Peyer's patch (tissue), 4 donors: ENCODE measurements at regions not wholly inside any gene's neighbourhood (a gene's known extent, or its start where the extent isn't known, plus 50 kb on each side); places are given as distances from the start of the nearest gene placed in this dataset.

Experiments used
- DNase-seq, 3 donors: peaks; one replicate each; pipeline ENCODE4 v3.0.0-alpha.2; 2017 to 2019
- H3K27ac ChIP-seq, 4 donors: fragments of 200-600 bp; sonication (generic); one replicate each; pipeline ENCODE4 v1.5.1; 2016 to 2019
- H3K27me3 ChIP-seq, 2 donors: fragments of 200-600 bp; sonication (generic); one replicate each; pipeline ENCODE4 v1.5.1; 2019
- H3K36me3 ChIP-seq, 3 donors: fragments of 200-600 bp; sonication (generic); one replicate each; pipeline ENCODE4 v1.5.1; 2016 to 2019
- H3K4me1 ChIP-seq, 4 donors: fragments of 200-600 bp; sonication (generic); one replicate each; pipeline ENCODE4 v1.5.1; 2016 to 2019
- H3K4me3 ChIP-seq, 4 donors: fragments of 200-600 bp; sonication (generic); 1 replicate in 3 of 4; 2 replicates in 1 of 4; pipeline ENCODE4 v1.5.1; 2016 to 2019; ENCODE audit warnings: mild to moderate bottlenecking in 1 of 4
- H3K9me3 ChIP-seq, 4 donors: fragments of 200-600 bp; sonication (generic); one replicate each; pipeline ENCODE4 v1.5.1; 2016 to 2019; ENCODE audit warnings: mild to moderate bottlenecking in 1 of 4
- POLR2A ChIP-seq, 2 donors: fragments of 450-650 bp; IDR thresholded peaks; one replicate each; pipeline ENCODE4 v1.5.1; 2017; ENCODE audit warnings: antibody characterized with exemption in 2 of 2, mild to moderate bottlenecking in 2 of 2, moderate library complexity in 2 of 2
- TF ChIP-seq, protein P1 (sequence below), 6 experiments: fragments of 450-650 bp in 4 of 6; fragments of 200-600 bp in 2 of 6; sonication (generic) in 1 of 6; IDR thresholded peaks; one replicate each; pipeline ENCODE4 v1.5.1; 2017 to 2019; ENCODE audit warnings: antibody characterized with exemption in 6 of 6, mild to moderate bottlenecking in 3 of 6, moderate library complexity in 1 of 6

- Histone ChIP-seq H3K36me3 (no peaks in the 10 kb centered on the region), H3K4me3 (no peak overlapping the region), H3K4me1 (no peaks in the 10 kb centered on the region), H3K27me3 (no peaks in the 10 kb centered on the region), H3K9me3 (no peaks in the 10 kb centered on the region), H3K27ac (no peak overlapping the region)
- no peak for DNase-seq
- TF ChIP-seq, protein P1, sequence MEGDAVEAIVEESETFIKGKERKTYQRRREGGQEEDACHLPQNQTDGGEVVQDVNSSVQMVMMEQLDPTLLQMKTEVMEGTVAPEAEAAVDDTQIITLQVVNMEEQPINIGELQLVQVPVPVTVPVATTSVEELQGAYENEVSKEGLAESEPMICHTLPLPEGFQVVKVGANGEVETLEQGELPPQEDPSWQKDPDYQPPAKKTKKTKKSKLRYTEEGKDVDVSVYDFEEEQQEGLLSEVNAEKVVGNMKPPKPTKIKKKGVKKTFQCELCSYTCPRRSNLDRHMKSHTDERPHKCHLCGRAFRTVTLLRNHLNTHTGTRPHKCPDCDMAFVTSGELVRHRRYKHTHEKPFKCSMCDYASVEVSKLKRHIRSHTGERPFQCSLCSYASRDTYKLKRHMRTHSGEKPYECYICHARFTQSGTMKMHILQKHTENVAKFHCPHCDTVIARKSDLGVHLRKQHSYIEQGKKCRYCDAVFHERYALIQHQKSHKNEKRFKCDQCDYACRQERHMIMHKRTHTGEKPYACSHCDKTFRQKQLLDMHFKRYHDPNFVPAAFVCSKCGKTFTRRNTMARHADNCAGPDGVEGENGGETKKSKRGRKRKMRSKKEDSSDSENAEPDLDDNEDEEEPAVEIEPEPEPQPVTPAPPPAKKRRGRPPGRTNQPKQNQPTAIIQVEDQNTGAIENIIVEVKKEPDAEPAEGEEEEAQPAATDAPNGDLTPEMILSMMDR (IDR thresholded peaks at IDR 0.05), result no peak
- no peak for TF ChIP-seq POLR2A (IDR thresholded peaks at IDR 0.05)
Measured at GRCh38 chr15:95210436-95210981, 979.1 kb downstream of the MCTP2 start.

DNA sequence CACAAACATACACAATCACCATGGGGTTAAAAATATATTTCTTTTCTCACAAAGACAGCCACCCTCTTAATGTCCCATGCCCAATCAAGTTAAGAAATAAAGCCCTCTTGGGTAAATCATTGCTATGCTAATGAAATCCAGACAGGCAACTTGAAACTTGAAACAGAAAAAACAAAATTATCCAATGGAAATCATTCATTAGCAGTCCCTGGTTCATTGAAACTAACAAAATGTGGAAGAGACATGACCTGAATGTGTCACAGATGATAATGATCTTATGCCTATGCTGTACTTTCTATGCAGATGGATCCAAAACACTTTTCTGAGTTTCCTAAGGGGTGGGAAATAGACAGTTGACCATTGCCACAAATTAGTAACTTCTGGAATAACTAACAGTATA lies 983.7 kb downstream of the MCTP2 start:
- TF ChIP-seq POLR2A (IDR thresholded peaks at IDR 0.05), result no peak
- TF ChIP-seq, protein P1 (IDR thresholded peaks at IDR 0.05), result no peak
- no peak overlapping the region for H3K4me3 ChIP-seq
- no peak for DNase-seq
- no peak overlapping the region for H3K27ac ChIP-seq
- no peaks in the 10 kb centered on the region for H3K36me3 ChIP-seq
- H3K27me3 ChIP-seq, result no peaks in the 10 kb centered on the region
- H3K9me3 ChIP-seq, result no peaks in the 10 kb centered on the region
- no peaks in the 10 kb centered on the region for H3K4me1 ChIP-seq

DNA sequence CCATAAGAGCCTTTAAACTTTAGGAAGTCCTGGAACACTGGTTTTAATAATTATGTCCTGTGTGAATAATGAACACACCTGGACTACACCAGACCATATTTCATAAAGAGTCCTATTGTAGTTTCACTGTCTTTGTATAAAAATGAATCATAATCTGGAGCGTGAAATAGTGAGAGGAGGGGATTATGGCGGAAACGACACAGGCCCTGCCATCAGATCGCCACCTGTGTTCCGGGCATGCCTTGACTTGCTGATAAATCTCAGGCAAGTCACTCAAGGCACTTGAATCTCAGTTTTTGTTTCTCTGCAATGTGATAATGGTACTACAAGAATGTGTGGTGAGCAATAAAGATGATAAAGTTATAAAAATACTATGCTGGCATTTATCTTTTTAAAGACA lies 995.5 kb downstream of the MCTP2 start:
- H3K36me3 ChIP-seq, result no peaks in the 10 kb centered on the region
- no peak overlapping the region for H3K27ac ChIP-seq
- no peaks in the 10 kb centered on the region for H3K4me1 ChIP-seq
- H3K4me3 ChIP-seq, result no peak overlapping the region
- no peaks in the 10 kb centered on the region for H3K27me3 ChIP-seq
- TF ChIP-seq POLR2A (IDR thresholded peaks at IDR 0.05), result no peak
- TF ChIP-seq, protein P1 (IDR thresholded peaks at IDR 0.05), result no peak
- DNase-seq, result no peak
- no peaks in the 10 kb centered on the region for H3K9me3 ChIP-seq

GRCh38 chr15:95227235-95227634 lies 995.9 kb downstream of the MCTP2 start:
- H3K4me1 ChIP-seq, result no peaks in the 10 kb centered on the region
- H3K36me3 ChIP-seq, result no peaks in the 10 kb centered on the region
- no peaks in the 10 kb centered on the region for H3K27me3 ChIP-seq
- H3K9me3 ChIP-seq, result no peaks in the 10 kb centered on the region
- no peak for DNase-seq
- H3K27ac ChIP-seq, result no peak overlapping the region
- H3K4me3 ChIP-seq, result no peak overlapping the region
- TF ChIP-seq, protein P1 (IDR thresholded peaks at IDR 0.05), result no peak
- TF ChIP-seq POLR2A (IDR thresholded peaks at IDR 0.05), result no peak

DNA sequence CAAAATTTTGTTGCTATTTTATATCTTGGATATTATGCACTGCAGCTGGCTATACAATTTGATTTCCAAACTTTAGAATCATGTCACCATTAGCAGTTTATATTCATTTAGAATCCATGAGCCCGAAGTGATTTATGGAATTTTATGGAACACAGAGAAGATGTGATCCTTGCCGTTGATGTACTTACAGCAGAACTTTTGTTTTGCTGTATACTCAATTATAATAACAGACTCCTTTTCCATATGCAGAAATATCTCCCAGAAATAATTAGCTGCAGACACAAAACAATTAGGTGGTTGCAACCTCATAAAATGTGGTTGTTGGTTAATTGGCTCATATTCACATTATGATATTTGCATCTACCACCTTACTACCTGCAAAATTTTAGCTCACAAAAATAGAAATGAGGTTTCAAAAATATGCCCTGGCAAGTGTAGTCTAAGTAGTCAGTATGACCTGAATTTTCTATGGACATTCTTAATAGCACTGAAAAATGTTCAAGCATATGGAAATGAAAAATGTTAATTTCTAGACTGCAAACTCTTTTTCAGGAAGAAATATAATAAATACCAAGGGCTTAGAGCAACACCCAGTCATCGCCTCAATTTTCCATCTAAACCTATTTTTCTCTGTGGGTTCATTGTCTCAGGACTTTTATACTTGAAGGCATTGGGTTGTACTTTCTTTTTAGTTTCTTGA lies 997.6 kb downstream of the MCTP2 start:
- Histone ChIP-seq H3K36me3 (no peaks in the 10 kb centered on the region), H3K27me3 (no peaks in the 10 kb centered on the region), H3K9me3 (no peaks in the 10 kb centered on the region), H3K27ac (no peak overlapping the region), H3K4me3 (no peak overlapping the region), H3K4me1 (no peaks in the 10 kb centered on the region)
- TF ChIP-seq, protein P1 (IDR thresholded peaks at IDR 0.05), result no peak
- TF ChIP-seq POLR2A (IDR thresholded peaks at IDR 0.05), result no peak
- DNase-seq, result no peak
